ENCODE measurements at regions not wholly inside any gene's neighbourhood (a gene's known extent, or its start where the extent isn't known, plus 50 kb on each side); places are given as distances from the start of the nearest gene placed in this dataset.

DNA sequence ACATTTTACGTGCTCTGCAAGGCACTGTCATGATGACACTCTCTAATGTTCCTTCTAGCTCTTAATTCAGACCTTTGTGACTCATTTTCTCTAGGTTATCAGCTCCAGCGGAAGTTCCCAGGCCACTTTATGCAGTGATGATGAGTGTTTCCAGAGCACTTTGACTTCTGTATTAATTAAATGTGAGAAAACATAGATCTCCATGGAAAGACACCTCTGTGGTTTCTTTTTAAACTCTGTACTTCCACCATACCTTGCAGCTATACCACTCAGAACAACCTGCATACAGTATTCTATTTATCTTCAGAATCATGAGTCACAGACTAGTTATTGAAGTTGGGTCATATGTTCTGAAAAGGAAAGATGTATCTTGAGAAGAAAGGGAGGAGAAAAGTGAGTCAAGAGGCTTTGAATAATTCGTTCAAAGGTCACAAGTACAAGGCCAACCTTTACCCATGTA is 175.6 kb upstream of the TENM4 start:
- Histone ChIP-seq H3K4me3 (ENCODE audit: low read length) (no peak overlapping the region), H3K27ac (ENCODE audit: low read depth, low read length) (no peak overlapping the region), H3K4me1 (ENCODE audit: control insufficient read depth, insufficient read depth, low read length) (no peaks in the 10 kb centered on the region), H3K9me3 (ENCODE audit: control insufficient read depth, low read length) (no peaks in the 10 kb centered on the region), H3K27me3 (ENCODE audit: control insufficient read depth, insufficient read depth, low read length, poor library complexity, severe bottlenecking) (peaks cover 24% of the 10 kb centered on the region), H3K9ac (ENCODE audit: extremely low read depth, low read length, poor library complexity, severe bottlenecking) (no peak overlapping the region), H3K36me3 (ENCODE audit: control insufficient read depth, insufficient read depth, low read length) (no peaks in the 10 kb centered on the region)
- no peaks in the 10 kb centered on the region for H3K4me1 Mint-ChIP-seq
- no peak overlapping the region for H3K27ac Mint-ChIP-seq
- WGBS, 2 experiments (ENCODE audit: insufficient coverage in 1 of 2, insufficient read length in 1 of 2): 93 to 97% methylated on average over 2 of the region's 3 CpGs
- no peak for DNase-seq
- no peak for TF ChIP-seq CTCF (conservative IDR thresholded peaks at IDR 0.05)
- H3K36me3 Mint-ChIP-seq (ENCODE audit: low read depth): no peaks in the 10 kb centered on the region
- H3K9me3 Mint-ChIP-seq: no peaks in the 10 kb centered on the region
- no peak overlapping the region for H3K4me3 Mint-ChIP-seq
- peaks cover 39% of the 10 kb centered on the region for H3K27me3 Mint-ChIP-seq (ENCODE audit: insufficient read depth)

DNA sequence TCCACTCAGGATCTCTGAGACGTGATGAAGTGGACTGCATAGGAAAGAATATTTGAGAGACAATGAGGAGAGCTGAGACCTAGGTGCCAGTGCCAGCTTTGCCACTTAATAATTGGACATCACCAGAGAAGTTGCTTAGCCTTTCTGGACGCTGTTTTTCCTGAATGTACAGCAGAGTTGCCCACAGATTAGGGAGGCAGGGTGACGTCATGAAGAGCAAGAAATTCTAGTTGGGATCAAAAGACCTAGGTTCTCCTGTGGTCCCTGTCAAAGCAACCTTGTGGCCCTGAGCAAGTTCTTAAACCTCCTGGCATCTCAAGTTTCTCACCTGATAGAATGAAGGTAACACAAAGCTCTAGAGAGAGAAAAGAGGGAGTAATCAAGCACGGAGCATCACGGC is 174.6 kb upstream of the TENM4 start:
- Histone ChIP-seq H3K4me1 (ENCODE audit: control insufficient read depth, insufficient read depth, low read length) (no peaks in the 10 kb centered on the region), H3K27me3 (ENCODE audit: control insufficient read depth, insufficient read depth, low read length, poor library complexity, severe bottlenecking) (peaks cover 24% of the 10 kb centered on the region), H3K36me3 (ENCODE audit: control insufficient read depth, insufficient read depth, low read length) (no peaks in the 10 kb centered on the region), H3K9ac (ENCODE audit: extremely low read depth, low read length, poor library complexity, severe bottlenecking) (no peak overlapping the region), H3K27ac (ENCODE audit: low read depth, low read length) (no peak overlapping the region), H3K4me3 (ENCODE audit: low read length) (no peak overlapping the region), H3K9me3 (ENCODE audit: control insufficient read depth, low read length) (no peaks in the 10 kb centered on the region)
- Mint-ChIP-seq H3K36me3 (ENCODE audit: low read depth) (no peaks in the 10 kb centered on the region), H3K9me3 (no peaks in the 10 kb centered on the region), H3K4me1 (no peaks in the 10 kb centered on the region), H3K27ac (no peak overlapping the region), H3K27me3 (ENCODE audit: insufficient read depth) (peaks cover 36% of the 10 kb centered on the region), H3K4me3 (no peak overlapping the region)
- DNase-seq: no peak
- WGBS, 2 experiments (ENCODE audit: insufficient coverage in 1 of 2, insufficient read length in 1 of 2): 83 to 100% methylated on average over 1 to 4 of the region's 5 CpGs
- no peak for TF ChIP-seq CTCF (conservative IDR thresholded peaks at IDR 0.05)

DNA sequence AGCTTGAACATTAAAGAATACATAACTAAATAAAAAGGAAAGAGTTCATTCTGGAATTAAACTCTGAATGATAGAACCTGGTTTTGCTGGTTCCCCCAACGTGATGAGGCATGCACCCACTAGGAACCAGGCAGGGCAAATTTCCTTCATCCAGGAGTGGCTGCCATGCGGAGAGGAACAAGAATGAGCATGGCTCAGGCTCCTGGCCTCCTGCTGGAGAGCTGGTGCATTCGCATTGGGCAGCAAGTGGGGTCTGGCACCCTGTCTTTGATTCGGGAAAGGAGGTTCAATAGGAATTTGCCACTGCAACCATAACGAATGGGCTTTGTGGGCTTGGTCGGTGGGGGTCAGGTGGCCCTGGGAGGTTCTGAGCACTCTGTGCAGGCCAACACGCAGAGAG is 169.8 kb upstream of the TENM4 start:
- Mint-ChIP-seq H3K9me3 (peaks cover 1% of the 10 kb centered on the region), H3K27me3 (ENCODE audit: insufficient read depth) (peaks cover 16% of the 10 kb centered on the region), H3K27ac (no peak overlapping the region), H3K36me3 (ENCODE audit: low read depth) (no peaks in the 10 kb centered on the region), H3K4me3 (no peak overlapping the region), H3K4me1 (no peaks in the 10 kb centered on the region)
- peak; percentile 75 for DNase-seq
- Histone ChIP-seq H3K4me3 (ENCODE audit: low read length) (no peak overlapping the region), H3K27ac (ENCODE audit: low read depth, low read length) (no peak overlapping the region), H3K4me1 (ENCODE audit: control insufficient read depth, insufficient read depth, low read length) (no peaks in the 10 kb centered on the region), H3K9me3 (ENCODE audit: control insufficient read depth, low read length) (no peaks in the 10 kb centered on the region), H3K9ac (ENCODE audit: extremely low read depth, low read length, poor library complexity, severe bottlenecking) (no peak overlapping the region), H3K36me3 (ENCODE audit: control insufficient read depth, insufficient read depth, low read length) (no peaks in the 10 kb centered on the region), H3K27me3 (ENCODE audit: control insufficient read depth, insufficient read depth, low read length, poor library complexity, severe bottlenecking) (peaks cover 19% of the 10 kb centered on the region)
- TF ChIP-seq CTCF (conservative IDR thresholded peaks at IDR 0.05): peak; percentile 73
- WGBS, 2 experiments (ENCODE audit: insufficient coverage in 1 of 2, insufficient read length in 1 of 2): 87 to 97% methylated on average over 6 to 7 of the region's 7 CpGs

Measured in endodermal cell (in vitro differentiated cells).